Testis (tissue), 2 donors: ENCODE measurements at regions not wholly inside any gene's neighbourhood (a gene's known extent, or its start where the extent isn't known, plus 50 kb on each side); places are given as distances from the start of the nearest gene placed in this dataset.

Source experiments
- DNase-seq: peaks from one replicate; pipeline ENCODE4 v3.0.0-alpha.2; 2019
- H3K27ac ChIP-seq, 2 donors: fragments of 200-600 bp; sonication (generic); one replicate each; pipeline ENCODE4 v1.5.1; 2019
- H3K27me3 ChIP-seq: fragments of 200-600 bp; sonication (generic); one replicate; pipeline ENCODE4 v1.5.1; 2019
- H3K36me3 ChIP-seq: fragments of 200-600 bp; sonication (generic); one replicate; pipeline ENCODE4 v1.5.1; 2017; ENCODE audit warnings: low read depth; ENCODE audit errors: missing control alignments
- H3K4me1 ChIP-seq: fragments of 200-600 bp; sonication (generic); one replicate; pipeline ENCODE4 v1.5.1; 2019
- H3K4me3 ChIP-seq, 2 donors: fragments of 200-600 bp; sonication (generic); one replicate each; pipeline ENCODE4 v1.5.1; 2017 to 2019
- H3K9me3 ChIP-seq: fragments of 200-600 bp; sonication (generic); one replicate; pipeline ENCODE4 v1.5.1; 2017
- CTCF ChIP-seq, 3 experiments: fragments of 450-650 bp in 2 of 3; fragments of 200-600 bp in 1 of 3; sonication (generic) in 1 of 3; IDR thresholded peaks; one replicate each; pipeline ENCODE4 v1.5.1; 2016 to 2019; ENCODE audit warnings: antibody characterized with exemption in 3 of 3, mild to moderate bottlenecking in 2 of 3, moderate library complexity in 1 of 3
- POLR2A ChIP-seq: fragments of 450-650 bp; IDR thresholded peaks from one replicate; pipeline ENCODE4 v1.6.1; 2017; ENCODE audit warnings: antibody characterized with exemption, mild to moderate bottlenecking, moderate library complexity
- WGBS, 2 donors: methylation state at CpG; one replicate each; pipeline ENCODE4 v1.1.5; 2018; 5-methylcytosine and 5-hydroxymethylcytosine counted together
- intact Hi-C: fragments of 100-400 bp; cut with DNase I; formaldehyde crosslinking; loops from one replicate; pipeline ENCODE4 v1.15.1; 2023; ENCODE audit warnings: low total_unique reads

- Histone ChIP-seq H3K4me3 (no peak overlapping the region), H3K9me3 (no peaks in the 10 kb centered on the region), H3K4me1 (no peaks in the 10 kb centered on the region), H3K27ac (no peak overlapping the region), H3K27me3 (no peaks in the 10 kb centered on the region), H3K36me3 (no peaks in the 10 kb centered on the region)
- TF ChIP-seq POLR2A (no peak), CTCF (IDR thresholded peaks at IDR 0.05) (no peak)
- 100% methylated on average over 3 of the region's 3 CpGs; no CpG with 5 or more reads in 1 of the 2 donors for WGBS, 2 donors
- intact Hi-C loops, result no loop called here
- no peak for DNase-seq
Observed at GRCh38 chrX:88603237-88603636, 143.8 kb upstream of the CPXCR1 start.

GRCh38 chrX:88604433-88605221, 142.4 kb upstream of the CPXCR1 start:
- Histone ChIP-seq H3K27me3 (no peaks in the 10 kb centered on the region), H3K36me3 (no peaks in the 10 kb centered on the region), H3K4me1 (no peaks in the 10 kb centered on the region), H3K9me3 (no peaks in the 10 kb centered on the region), H3K4me3 (no peak overlapping the region), H3K27ac (no peak overlapping the region)
- DNase-seq, result no peak
- WGBS, 2 donors, result 50% methylated on average over 2 to 5 of the region's 5 CpGs
- intact Hi-C loops, result no loop called here
- TF ChIP-seq CTCF (IDR thresholded peaks at IDR 0.05) (no peak), POLR2A (no peak)

DNA sequence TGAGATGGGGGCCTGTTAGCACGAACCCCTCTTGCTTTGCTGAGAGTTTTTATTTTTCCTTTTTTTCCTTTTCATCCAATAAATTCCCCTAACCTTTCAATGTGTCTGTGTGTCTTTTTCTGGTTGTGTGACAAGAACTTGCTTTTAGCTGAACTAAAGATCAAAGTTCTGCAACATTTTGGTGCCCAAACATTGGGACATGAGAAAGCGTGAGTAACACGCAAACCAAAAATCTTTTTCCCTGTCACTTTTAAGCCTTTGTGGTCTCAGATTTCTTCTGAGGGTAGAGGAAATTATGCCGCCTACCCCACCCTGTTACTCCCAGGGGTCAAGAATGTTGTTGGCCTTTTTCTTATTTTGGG, 141.8 kb upstream of the CPXCR1 start:
- WGBS, 2 donors, result 66 to 71% methylated on average over 4 of the region's 4 CpGs
- TF ChIP-seq POLR2A (no peak), CTCF (IDR thresholded peaks at IDR 0.05) (no peak)
- H3K36me3 ChIP-seq, result no peaks in the 10 kb centered on the region

DNA sequence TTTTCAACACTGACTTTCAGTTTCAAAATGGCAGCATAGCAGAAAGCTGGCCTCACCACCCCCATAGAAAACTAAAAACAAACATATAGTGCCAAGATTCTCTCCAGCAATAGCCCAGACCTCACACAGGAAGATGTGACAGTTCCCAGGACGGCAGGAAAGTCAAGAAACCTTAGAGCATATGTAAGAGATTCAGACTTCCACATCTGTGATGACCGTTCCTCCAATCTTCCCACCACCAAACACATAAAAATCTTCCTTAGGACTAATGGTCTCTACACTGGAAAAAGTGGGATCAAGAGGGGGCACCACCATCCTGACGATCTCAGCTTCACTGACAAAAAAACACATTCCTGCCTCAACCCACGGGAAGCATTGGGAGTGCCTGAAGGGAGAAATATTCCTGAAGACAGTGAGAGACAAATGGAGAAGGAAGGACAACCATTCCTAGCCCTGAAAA, 134.1 kb upstream of the CPXCR1 start:
- Histone ChIP-seq H3K4me1 (no peaks in the 10 kb centered on the region), H3K27me3 (no peaks in the 10 kb centered on the region), H3K9me3 (no peaks in the 10 kb centered on the region), H3K36me3 (no peaks in the 10 kb centered on the region), H3K4me3 (peak overlapping the region in 1 of 2 donors; percentile 6), H3K27ac (no peak overlapping the region)
- WGBS, 2 donors, result 24 to 35% methylated on average over 4 of the region's 4 CpGs
- intact Hi-C loops, result no loop called here
- TF ChIP-seq CTCF (IDR thresholded peaks at IDR 0.05), result no peak
- no peak for TF ChIP-seq POLR2A
- DNase-seq, result no peak

More for the DNA sequence above, 141.8 kb upstream of the CPXCR1 start:
- Histone ChIP-seq H3K4me3 (no peak overlapping the region), H3K4me1 (no peaks in the 10 kb centered on the region), H3K9me3 (no peaks in the 10 kb centered on the region), H3K27me3 (no peaks in the 10 kb centered on the region), H3K27ac (no peak overlapping the region)
- DNase-seq, result no peak
- intact Hi-C loops, result no loop called here

DNA sequence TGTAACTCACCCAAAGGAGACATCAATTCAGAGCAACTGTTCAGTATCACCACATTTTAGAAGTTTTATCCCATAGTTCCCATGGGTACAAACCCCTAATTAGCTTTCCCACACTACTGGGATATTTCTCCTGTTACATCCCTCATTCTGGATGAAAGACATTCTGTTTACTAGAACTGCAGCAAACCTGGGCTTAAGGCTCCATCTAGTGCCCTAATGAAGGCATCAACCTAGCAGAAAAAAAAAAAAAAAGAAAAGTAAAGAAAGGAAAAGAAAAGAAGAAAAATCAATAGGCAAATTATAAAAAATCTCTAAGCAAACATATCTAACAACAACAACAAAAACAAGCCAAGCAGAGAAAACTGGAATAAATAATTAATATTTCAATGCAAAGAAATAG, 133.7 kb upstream of the CPXCR1 start:
- Histone ChIP-seq H3K4me1 (no peaks in the 10 kb centered on the region), H3K9me3 (no peaks in the 10 kb centered on the region), H3K4me3 (peak overlapping the region in 1 of 2 donors; percentile 6), H3K36me3 (no peaks in the 10 kb centered on the region), H3K27ac (no peak overlapping the region), H3K27me3 (no peaks in the 10 kb centered on the region)
- intact Hi-C loops, result no loop called here
- TF ChIP-seq CTCF (IDR thresholded peaks at IDR 0.05), result peak in 2 of 3 experiments; percentile 7 to 30
- TF ChIP-seq POLR2A, result no peak
- peak; percentile 24 for DNase-seq
